Transverse colon (tissue), 4 donors: ENCODE measurements at regions not wholly inside any gene's neighbourhood (a gene's known extent, or its start where the extent isn't known, plus 50 kb on each side); places are given as distances from the start of the nearest gene placed in this dataset.

Experiments
- DNase-seq: peaks from one replicate; pipeline ENCODE4 v3.0.0-alpha.2; 2019
- H3K27ac ChIP-seq, 4 donors: fragments of 200-600 bp; sonication (generic); 2 replicates each; pipeline ENCODE4 v1.5.1; 2016 to 2018; ENCODE audit warnings: inconsistent platforms in 4 of 4
- H3K27me3 ChIP-seq: fragments of 200-600 bp; sonication (generic); 2 replicates; pipeline ENCODE4 v1.5.1; 2017; ENCODE audit warnings: inconsistent platforms
- H3K36me3 ChIP-seq, 4 donors: fragments of 200-600 bp; sonication (generic); 2 replicates each; pipeline ENCODE4 v1.5.1; 2017 to 2019; ENCODE audit warnings: inconsistent platforms in 4 of 4
- H3K4me1 ChIP-seq, 4 donors: fragments of 200-600 bp; sonication (generic); 2 replicates each; pipeline ENCODE4 v1.5.1; 2017 to 2020; ENCODE audit warnings: inconsistent platforms in 4 of 4
- H3K4me3 ChIP-seq, 4 donors: fragments of 200-600 bp; sonication (generic); 1 replicate in 1 of 4; 2 replicates in 3 of 4; pipeline versions ENCODE4 v1.5.1 to v1.6.1; 2017 to 2019; ENCODE audit warnings: inconsistent platforms in 4 of 4
- H3K9me3 ChIP-seq, 2 donors: fragments of 200-600 bp; sonication (generic); 2 replicates each; pipeline ENCODE4 v1.5.1; 2017 to 2019; ENCODE audit warnings: inconsistent platforms in 2 of 2
- EP300 ChIP-seq: sonication (generic); formaldehyde crosslinking; IDR thresholded peaks from one replicate; pipeline ENCODE4 v1.6.1; 2017; ENCODE audit warnings: antibody characterized with exemption, low read depth
- POLR2A ChIP-seq: fragments of 450-650 bp; IDR thresholded peaks from one replicate; pipeline ENCODE4 v1.6.1; 2016; ENCODE audit warnings: antibody characterized with exemption, mild to moderate bottlenecking, moderate library complexity
- POLR2AphosphoS5 ChIP-seq, 3 donors: sonication (generic); formaldehyde crosslinking; IDR thresholded peaks; one replicate each; pipeline ENCODE4 v1.6.1; 2016; ENCODE audit warnings: antibody characterized with exemption in 3 of 3
- WGBS, 2 donors: methylation state at CpG; one replicate each; pipeline ENCODE4 v1.1.5; 2018; ENCODE audit warnings: low coverage in 1 of 2; 5-methylcytosine and 5-hydroxymethylcytosine counted together
- in situ Hi-C, 4 donors: fragments of 200-750 bp; cut with MboI; loops; one replicate each; pipeline versions ENCODE4 v1.15.0 to v1.15.1; 2017; ENCODE audit warnings: low sequenced_read_pairs in 3 of 4, low pct_ligation_motif_present in 1 of 4, low pct_unique_long_range_greater_than_20kb in 1 of 4
- intact Hi-C: fragments of 100-400 bp; cut with DNase I; formaldehyde crosslinking; loops from one replicate; pipeline ENCODE4 v1.15.1; 2023; ENCODE audit warnings: low total_unique reads
- TF ChIP-seq, protein P1 (sequence below), 5 experiments: fragments of 200-600 bp in 3 of 5; fragments of 450-650 bp in 2 of 5; sonication (generic) in 3 of 5; IDR thresholded peaks; 1 replicate in 2 of 5; 2 replicates in 3 of 5; pipeline ENCODE4 v1.5.1; 2016 to 2017; ENCODE audit warnings: antibody characterized with exemption in 5 of 5, inconsistent platforms in 3 of 5, mild to moderate bottlenecking in 2 of 5, moderate library complexity in 1 of 5

DNA sequence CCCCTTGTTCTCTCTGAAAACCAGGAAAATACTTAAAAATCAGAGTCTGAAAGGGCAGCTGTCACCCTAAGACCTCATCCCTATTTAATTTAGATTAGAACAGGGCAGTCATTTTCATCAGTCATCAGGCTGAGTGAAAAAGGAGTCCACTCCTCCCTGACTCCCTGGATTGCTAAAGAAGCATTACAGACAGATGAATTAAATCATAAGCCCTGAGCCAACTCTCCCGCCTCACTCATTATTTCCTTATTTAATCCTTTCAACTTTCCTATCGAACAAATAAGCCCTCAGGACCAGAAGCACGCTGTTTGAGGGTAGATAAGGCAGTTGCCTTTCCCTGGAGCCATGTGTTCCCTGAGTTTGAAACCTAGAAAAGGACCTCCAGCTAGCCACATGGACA, 201.9 kb upstream of the ANKRD55 start:
- Histone ChIP-seq H3K9me3 (no peaks in the 10 kb centered on the region), H3K36me3 (no peaks in the 10 kb centered on the region), H3K4me1 (no peaks in the 10 kb centered on the region), H3K4me3 (no peak overlapping the region), H3K27me3 (no peaks in the 10 kb centered on the region), H3K27ac (no peak overlapping the region)
- intact Hi-C loops: no loop called here
- in situ Hi-C loops: no loop called here
- TF ChIP-seq POLR2AphosphoS5 (IDR thresholded peaks at IDR 0.05) (no peak), POLR2A (no peak), EP300 (no peak)
- TF ChIP-seq, protein P1, sequence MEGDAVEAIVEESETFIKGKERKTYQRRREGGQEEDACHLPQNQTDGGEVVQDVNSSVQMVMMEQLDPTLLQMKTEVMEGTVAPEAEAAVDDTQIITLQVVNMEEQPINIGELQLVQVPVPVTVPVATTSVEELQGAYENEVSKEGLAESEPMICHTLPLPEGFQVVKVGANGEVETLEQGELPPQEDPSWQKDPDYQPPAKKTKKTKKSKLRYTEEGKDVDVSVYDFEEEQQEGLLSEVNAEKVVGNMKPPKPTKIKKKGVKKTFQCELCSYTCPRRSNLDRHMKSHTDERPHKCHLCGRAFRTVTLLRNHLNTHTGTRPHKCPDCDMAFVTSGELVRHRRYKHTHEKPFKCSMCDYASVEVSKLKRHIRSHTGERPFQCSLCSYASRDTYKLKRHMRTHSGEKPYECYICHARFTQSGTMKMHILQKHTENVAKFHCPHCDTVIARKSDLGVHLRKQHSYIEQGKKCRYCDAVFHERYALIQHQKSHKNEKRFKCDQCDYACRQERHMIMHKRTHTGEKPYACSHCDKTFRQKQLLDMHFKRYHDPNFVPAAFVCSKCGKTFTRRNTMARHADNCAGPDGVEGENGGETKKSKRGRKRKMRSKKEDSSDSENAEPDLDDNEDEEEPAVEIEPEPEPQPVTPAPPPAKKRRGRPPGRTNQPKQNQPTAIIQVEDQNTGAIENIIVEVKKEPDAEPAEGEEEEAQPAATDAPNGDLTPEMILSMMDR (IDR thresholded peaks at IDR 0.05): no peak
- 88 to 93% methylated on average over 3 of the region's 3 CpGs for WGBS, 2 donors
- DNase-seq: no peak

DNA sequence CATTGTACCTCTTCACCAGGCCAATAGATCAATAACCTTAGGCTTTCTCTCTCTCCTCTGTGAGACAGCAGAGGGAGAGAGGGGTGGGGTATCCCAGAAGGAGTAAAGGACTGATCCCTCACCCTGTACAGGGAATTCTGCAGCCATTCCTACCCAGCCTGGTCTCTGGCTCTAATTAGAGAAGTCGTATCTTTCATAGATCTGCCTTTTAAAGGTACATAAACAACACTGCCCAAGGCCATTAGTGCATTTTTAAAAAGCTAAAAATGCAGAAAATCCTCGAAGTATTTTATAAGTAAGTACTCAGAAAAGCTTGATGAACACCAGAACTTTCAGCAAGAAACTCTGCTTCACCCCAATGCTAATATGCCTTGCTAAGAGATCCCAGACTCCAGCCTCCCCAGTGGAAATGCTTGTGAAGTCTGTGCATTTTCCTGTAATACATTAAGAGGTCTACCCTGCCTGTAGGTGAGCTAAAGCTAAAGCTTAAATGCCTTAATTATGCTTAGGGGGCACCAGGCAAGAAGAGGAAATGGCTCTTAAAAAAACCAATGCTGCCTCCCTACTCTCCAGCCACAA, 200.0 kb upstream of the ANKRD55 start:
- no peak overlapping the region for H3K4me3 ChIP-seq
- TF ChIP-seq POLR2A (no peak), POLR2AphosphoS5 (IDR thresholded peaks at IDR 0.05) (no peak), EP300 (no peak)
- TF ChIP-seq, protein P1 (IDR thresholded peaks at IDR 0.05): no peak
- H3K4me1 ChIP-seq: no peaks in the 10 kb centered on the region
- no peaks in the 10 kb centered on the region for H3K36me3 ChIP-seq
- H3K9me3 ChIP-seq: no peaks in the 10 kb centered on the region
- DNase-seq: no peak
- intact Hi-C loops: no loop called here
- no peaks in the 10 kb centered on the region for H3K27me3 ChIP-seq
- in situ Hi-C loops: no loop called here
- no peak overlapping the region for H3K27ac ChIP-seq
- 61 to 63% methylated on average over 2 of the region's 2 CpGs for WGBS, 2 donors

GRCh38 chr5:56432321-56432720, 199.2 kb upstream of the ANKRD55 start:
- Histone ChIP-seq H3K27ac (no peak overlapping the region), H3K27me3 (no peaks in the 10 kb centered on the region), H3K9me3 (no peaks in the 10 kb centered on the region), H3K4me1 (no peaks in the 10 kb centered on the region), H3K4me3 (no peak overlapping the region), H3K36me3 (no peaks in the 10 kb centered on the region)
- intact Hi-C loops (no loop called here), in situ Hi-C loops (no loop called here)
- DNase-seq: no peak
- TF ChIP-seq POLR2A (no peak), EP300 (no peak), POLR2AphosphoS5 (IDR thresholded peaks at IDR 0.05) (no peak)
- TF ChIP-seq, protein P1 (IDR thresholded peaks at IDR 0.05): no peak

GRCh38 chr5:56430422-56430821, 197.3 kb upstream of the ANKRD55 start:
- Histone ChIP-seq H3K9me3 (no peaks in the 10 kb centered on the region), H3K4me3 (no peak overlapping the region), H3K36me3 (no peaks in the 10 kb centered on the region), H3K27ac (no peak overlapping the region), H3K27me3 (no peaks in the 10 kb centered on the region), H3K4me1 (no peaks in the 10 kb centered on the region)
- 83 to 100% methylated on average over 1 of the region's 1 CpG for WGBS, 2 donors
- intact Hi-C loops: no loop called here
- in situ Hi-C loops: no loop called here
- no peak for DNase-seq
- TF ChIP-seq POLR2A: no peak
- no peak for TF ChIP-seq POLR2AphosphoS5 (IDR thresholded peaks at IDR 0.05)

GRCh38 chr5:56429110-56429561, 196.0 kb upstream of the ANKRD55 start:
- no peaks in the 10 kb centered on the region for H3K36me3 ChIP-seq
- WGBS, 2 donors: 75% methylated on average over 6 of the region's 6 CpGs; no CpG with 5 or more reads in 1 of the 2 donors
- H3K27me3 ChIP-seq: no peaks in the 10 kb centered on the region
- intact Hi-C loops (no loop called here), in situ Hi-C loops (no loop called here)
- no peak overlapping the region for H3K27ac ChIP-seq
- no peaks in the 10 kb centered on the region for H3K9me3 ChIP-seq
- no peaks in the 10 kb centered on the region for H3K4me1 ChIP-seq
- H3K4me3 ChIP-seq: no peak overlapping the region
- no peak for DNase-seq
- TF ChIP-seq, protein P1 (IDR thresholded peaks at IDR 0.05): no peak
- TF ChIP-seq POLR2AphosphoS5 (IDR thresholded peaks at IDR 0.05) (no peak), POLR2A (no peak), EP300 (no peak)
